NCI-H1930 (cell line): ENCODE measurements at regions not wholly inside any gene's neighbourhood (a gene's known extent, or its start where the extent isn't known, plus 50 kb on each side); places are given as distances from the start of the nearest gene placed in this dataset.

Experiments used
- DNase-seq, 2 experiments: peaks; one replicate each; lab custom pipeline; 2025; lab: John Stamatoyannopoulos, UW

- DNase-seq = no peak
Observed at GRCh38 chr4:63049278-63049677, 1360.0 kb downstream of the TECRL start.

- DNase-seq = no peak
Observed at GRCh38 chr4:63036159-63036866, 1372.9 kb downstream of the TECRL start.

- no peak for DNase-seq
Observed at GRCh38 chr4:63029380-63029779, 1379.9 kb downstream of the TECRL start.

- no peak for DNase-seq
Observed at GRCh38 chr4:63020661-63021060, 1388.6 kb downstream of the TECRL start.

- DNase-seq = no peak
Observed at GRCh38 chr4:63017300-63017699, 1392.0 kb downstream of the TECRL start.

- DNase-seq = no peak
Observed at GRCh38 chr4:62970846-62971245, 1438.4 kb downstream of the TECRL start.

GRCh38 chr4:62960415-62960814 lies 1448.8 kb downstream of the TECRL start:
- no peak for DNase-seq

GRCh38 chr4:62953752-62954151 lies 1455.5 kb downstream of the TECRL start:
- no peak for DNase-seq

GRCh38 chr4:62952366-62952765 lies 1456.9 kb downstream of the TECRL start:
- DNase-seq = no peak

GRCh38 chr4:62948108-62948507 lies 1461.1 kb downstream of the TECRL start:
- no peak for DNase-seq

GRCh38 chr4:62940229-62940628 lies 1469.0 kb downstream of the TECRL start:
- DNase-seq = no peak

- DNase-seq = no peak
Observed at GRCh38 chr4:62930884-62931283, 1478.4 kb downstream of the TECRL start.

GRCh38 chr4:62928483-62928882 lies 1480.8 kb downstream of the TECRL start:
- no peak for DNase-seq

GRCh38 chr4:62927574-62927973 lies 1481.7 kb downstream of the TECRL start:
- DNase-seq = no peak

GRCh38 chr4:62923783-62924182 lies 1485.5 kb downstream of the TECRL start:
- no peak for DNase-seq

GRCh38 chr4:62917649-62918048 lies 1491.6 kb downstream of the TECRL start:
- no peak for DNase-seq

- no peak for DNase-seq
Observed at GRCh38 chr4:62914758-62915157, 1494.5 kb downstream of the TECRL start.

- no peak for DNase-seq
Observed at GRCh38 chr4:62913065-62913464, 1496.2 kb downstream of the TECRL start.

GRCh38 chr4:62912531-62912930 lies 1496.7 kb downstream of the TECRL start:
- no peak for DNase-seq

GRCh38 chr4:62909238-62909637 lies 1500.0 kb downstream of the TECRL start:
- DNase-seq = no peak

- DNase-seq = no peak
Observed at GRCh38 chr4:62901101-62901500, 1508.1 kb downstream of the TECRL start.

- no peak for DNase-seq
Observed at GRCh38 chr4:62899646-62900364, 1509.4 kb downstream of the TECRL start.

- DNase-seq = no peak
Observed at GRCh38 chr4:62898115-62898514, 1511.1 kb downstream of the TECRL start.

GRCh38 chr4:62896721-62897120 lies 1512.5 kb downstream of the TECRL start:
- no peak for DNase-seq
